ENCODE measurements at regions not wholly inside any gene's neighbourhood (a gene's known extent, or its start where the extent isn't known, plus 50 kb on each side); places are given as distances from the start of the nearest gene placed in this dataset.

- POLR2A ChIA-PET = no interaction called here
- Histone ChIP-seq H3K27me3 (ENCODE audit: control insufficient read depth in 2 of 2, insufficient read depth in 2 of 2, low read length in 2 of 2) (peaks cover 3% of the 10 kb centered on the region in 2 experiments), H3K79me2 (ENCODE audit: control insufficient read depth, insufficient read depth, low read length) (no peaks in the 10 kb centered on the region), H3K9ac (replicated peaks; ENCODE audit: extremely low read depth, insufficient read depth, low read length) (no peak overlapping the region), H3K36me3 (ENCODE audit: control insufficient read depth in 2 of 2, extremely low read depth in 1 of 2, insufficient read depth in 2 of 2, low read length in 2 of 2) (no peaks in the 10 kb centered on the region), H3K4me1 (ENCODE audit: control insufficient read depth, extremely low read depth, insufficient read depth, low read length) (no peaks in the 10 kb centered on the region), H2AFZ (ENCODE audit: low read depth, low read length) (no peak overlapping the region), H3K9me1 (replicated peaks; ENCODE audit: control insufficient read depth, extremely low read depth, insufficient read depth, low read length) (no peaks in the 10 kb centered on the region), H3K4me2 (ENCODE audit: insufficient read depth, low read length) (no peak overlapping the region), H3K27ac (ENCODE audit: insufficient read depth, low read depth, low read length) (no peak overlapping the region), H3K4me3 (replicated peaks in 1 of 3; ENCODE audit: insufficient read depth in 1 of 3, low read depth in 1 of 3, low read length in 3 of 3) (no peak overlapping the region), H3K9me3 (replicated peaks; ENCODE audit: control insufficient read depth, insufficient read depth, low read length) (no peaks in the 10 kb centered on the region), H4K20me1 (replicated peaks; ENCODE audit: control insufficient read depth, extremely low read depth, insufficient read depth, low read length) (no peaks in the 10 kb centered on the region)
- TF ChIP-seq JUN (IDR thresholded peaks at IDR 0.05; ENCODE audit: borderline replicate concordance, insufficient read depth, insufficient read length, low read depth) (no peak), EZH2 (IDR thresholded peaks at IDR 0.05; ENCODE audit: borderline replicate concordance, low read depth, low read length, severe bottlenecking) (no peak), CTCF (IDR thresholded peaks at IDR 0.05; ENCODE audit: extremely low read depth in 1 of 2, insufficient read depth in 1 of 2, low read depth in 1 of 2, low read length in 2 of 2) (no peak), POLR2AphosphoS5 (IDR thresholded peaks at IDR 0.05; ENCODE audit: insufficient read depth, low read depth, low read length) (no peak), MYC (IDR thresholded peaks at IDR 0.05; ENCODE audit: low read depth, low read length) (no peak), POLR2A (IDR thresholded peaks at IDR 0.05; ENCODE audit: low read depth, low read length) (no peak), FOS (IDR thresholded peaks at IDR 0.05; ENCODE audit: borderline replicate concordance, insufficient read depth, low read length) (no peak), MAX (IDR thresholded peaks at IDR 0.05; ENCODE audit: insufficient read depth, insufficient read length) (no peak), GATA2 (IDR thresholded peaks at IDR 0.05; ENCODE audit: insufficient read depth, insufficient read length, low read depth, low read length) (no peak)
- CTCF ChIA-PET = interaction anchor here (0.7 to 1.4 kb wide), 2 partner anchors 17 to 102 kb away, joined by 3 read pairs; no protein-coding TSS in a partner anchor
- no TSS peak for BruUV-seq (replicated peaks)
- DNase-seq (ENCODE audit: low read depth, low spot score) = no peak
- no peak for FAIRE-seq
- dilution Hi-C loops (cut with MboI; ENCODE audit: extremely low pct_ligation_motif_present, low sequenced_read_pairs) = no loop called here
- intact Hi-C loops (cut with micrococcal nuclease) = no loop called here
These were observed 206.2 kb downstream of the NDUFS4 start for GRCh38 chr5:53766673-53767072.
